Erythroblast (primary cell): ENCODE measurements at regions not wholly inside any gene's neighbourhood (a gene's known extent, or its start where the extent isn't known, plus 50 kb on each side); places are given as distances from the start of the nearest gene placed in this dataset.

ENCODE experiments used
- DNase-seq, 2 experiments: peaks; one replicate each; lab custom pipeline; 2025; lab: John Stamatoyannopoulos, UW
- GATA1 ChIP-seq: IDR thresholded peaks from 2 replicates; pipeline ENCODE4 v1.6.1; 2011; ENCODE audit warnings: low read depth, mild to moderate bottlenecking, control low read depth, low read length, moderate library complexity
- POLR2A ChIP-seq: IDR thresholded peaks from 2 replicates; pipeline ENCODE4 v1.6.1; 2011; ENCODE audit warnings: mild to moderate bottlenecking, low read length

GRCh38 chr18:45402485-45403056 is 212.7 kb upstream of the SLC14A2 start:
- DNase-seq, result no peak
- no peak for TF ChIP-seq POLR2A
- no peak for TF ChIP-seq GATA1

- DNase-seq, result no peak
Observed at GRCh38 chr18:45403341-45404049, 211.8 kb upstream of the SLC14A2 start.

GRCh38 chr18:45408218-45408617 is 207.1 kb upstream of the SLC14A2 start:
- no peak for TF ChIP-seq GATA1
- no peak for TF ChIP-seq POLR2A
- DNase-seq, result no peak

More at GRCh38 chr18:45403341-45404049, 211.8 kb upstream of the SLC14A2 start:
- TF ChIP-seq POLR2A (no peak), GATA1 (no peak)

GRCh38 chr18:45409971-45410370 is 205.3 kb upstream of the SLC14A2 start:
- TF ChIP-seq POLR2A, result no peak
- no peak for TF ChIP-seq GATA1
- no peak for DNase-seq

- DNase-seq, result no peak
- TF ChIP-seq POLR2A (no peak), GATA1 (no peak)
Observed at GRCh38 chr18:45412577-45412976, 202.7 kb upstream of the SLC14A2 start.

- no peak for TF ChIP-seq GATA1
- no peak for TF ChIP-seq POLR2A
- no peak for DNase-seq
Observed at GRCh38 chr18:45413180-45413836, 202.0 kb upstream of the SLC14A2 start.

- TF ChIP-seq GATA1 (no peak), POLR2A (no peak)
- DNase-seq, result no peak
Observed at GRCh38 chr18:45415614-45416013, 199.7 kb upstream of the SLC14A2 start.

GRCh38 chr18:45416168-45416567 is 199.1 kb upstream of the SLC14A2 start:
- no peak for DNase-seq
- TF ChIP-seq POLR2A, result no peak
- no peak for TF ChIP-seq GATA1

- DNase-seq, result no peak
- TF ChIP-seq POLR2A (no peak), GATA1 (no peak)
Observed at GRCh38 chr18:45417392-45417791, 197.9 kb upstream of the SLC14A2 start.

- no peak for TF ChIP-seq POLR2A
- no peak for TF ChIP-seq GATA1
- DNase-seq, result no peak
Observed at GRCh38 chr18:45423659-45424058, 191.6 kb upstream of the SLC14A2 start.

- TF ChIP-seq POLR2A (no peak), GATA1 (no peak)
- no peak for DNase-seq
Observed at GRCh38 chr18:45430041-45430440, 185.2 kb upstream of the SLC14A2 start.

- TF ChIP-seq POLR2A (no peak), GATA1 (no peak)
- no peak for DNase-seq
Observed at GRCh38 chr18:45435810-45436209, 179.5 kb upstream of the SLC14A2 start.

GRCh38 chr18:45437366-45437765 is 177.9 kb upstream of the SLC14A2 start:
- TF ChIP-seq GATA1 (no peak), POLR2A (no peak)
- DNase-seq, result no peak
